Smooth muscle cell (in vitro differentiated cells): ENCODE measurements at regions not wholly inside any gene's neighbourhood (a gene's known extent, or its start where the extent isn't known, plus 50 kb on each side); places are given as distances from the start of the nearest gene placed in this dataset.

Source experiments
- DNase-seq: peaks from one replicate; lab custom pipeline; 2025; ENCODE audit not compliant: unreplicated experiment; lab: John Stamatoyannopoulos, UW
- H2AFZ ChIP-seq: fragments of 200-600 bp; sonication (generic); 2 replicates; pipeline ENCODE4 v1.6.0; 2016; ENCODE audit warnings: antibody characterized with exemption, low read depth, mild to moderate bottlenecking
- H3F3A ChIP-seq: fragments of 200-600 bp; sonication (generic); 2 replicates; pipeline ENCODE4 v1.6.0; 2017; ENCODE audit warnings: antibody characterized with exemption, low read depth
- H3K27ac ChIP-seq: fragments of 200-600 bp; sonication (generic); 2 replicates; pipeline ENCODE4 v1.5.1; 2016; ENCODE audit warnings: low read depth, mild to moderate bottlenecking
- H3K27me3 ChIP-seq: fragments of 200-600 bp; sonication (generic); 2 replicates; pipeline ENCODE4 v1.6.1; 2016; ENCODE audit warnings: low read depth, mild to moderate bottlenecking
- H3K36me3 ChIP-seq: fragments of 200-600 bp; sonication (generic); 2 replicates; pipeline ENCODE4 v1.5.1; 2016; ENCODE audit warnings: low read depth
- H3K4me1 ChIP-seq: fragments of 200-600 bp; sonication (generic); 2 replicates; pipeline ENCODE4 v1.5.1; 2016; ENCODE audit warnings: low read depth
- H3K4me2 ChIP-seq: fragments of 200-600 bp; sonication (generic); 2 replicates; pipeline ENCODE4 v1.6.0; 2016; ENCODE audit warnings: mild to moderate bottlenecking
- H3K4me3 ChIP-seq: fragments of 200-600 bp; sonication (generic); 2 replicates; pipeline ENCODE4 v1.5.1; 2016; ENCODE audit warnings: mild to moderate bottlenecking
- H3K79me2 ChIP-seq: fragments of 200-600 bp; sonication (generic); 2 replicates; pipeline ENCODE4 v1.6.0; 2016; ENCODE audit warnings: low read depth, mild to moderate bottlenecking
- H3K9ac ChIP-seq: fragments of 200-600 bp; sonication (generic); 2 replicates; pipeline ENCODE4 v1.6.0; 2016; ENCODE audit warnings: low read depth
- H3K9me3 ChIP-seq: fragments of 200-600 bp; sonication (generic); replicated peaks from 2 replicates; pipeline ENCODE4 v1.5.1; 2016; ENCODE audit warnings: low read depth
- H4K20me1 ChIP-seq: fragments of 200-600 bp; sonication (generic); 2 replicates; pipeline ENCODE4 v1.6.0; 2016; ENCODE audit warnings: low read depth
- WGBS: methylation state at CpG from one replicate; pipeline ENCODE4 v1.1.7; 2016; ENCODE audit warnings: low lambda C conversion rate; 5-methylcytosine and 5-hydroxymethylcytosine counted together
- TF ChIP-seq, protein P1 (sequence below): fragments of 200-600 bp; sonication (generic); IDR thresholded peaks from 2 replicates; pipeline ENCODE4 v1.5.1; 2017; ENCODE audit warnings: borderline replicate concordance, mild to moderate bottlenecking, antibody characterized with exemption; ENCODE audit not compliant: insufficient read depth, poor library complexity, severe bottlenecking

DNA sequence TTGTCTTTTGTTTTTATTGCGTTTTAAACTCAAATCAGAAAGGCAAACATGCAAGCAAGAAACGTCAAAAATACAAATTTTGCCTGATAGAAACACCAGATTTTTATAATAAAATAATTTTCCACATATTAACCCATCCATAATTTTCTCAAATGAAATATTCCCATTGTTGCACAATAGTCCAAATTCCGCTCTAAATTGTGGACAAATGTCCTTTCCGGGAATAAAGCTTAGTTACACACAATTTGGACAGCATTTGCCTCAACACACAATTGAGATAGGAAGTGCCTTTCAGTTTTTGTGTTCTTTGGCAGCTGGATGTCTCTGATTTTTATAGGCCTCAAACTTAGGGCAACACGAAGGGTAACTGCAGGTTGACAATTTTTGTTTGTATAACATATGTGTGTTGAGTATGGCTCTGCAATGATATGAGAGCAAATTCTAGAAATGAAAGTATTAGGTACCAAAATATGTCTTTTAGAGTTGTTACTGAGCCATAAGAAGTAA is 105.8 kb downstream of the DIO2 start:
- Histone ChIP-seq H3K4me1 (no peaks in the 10 kb centered on the region), H3K36me3 (no peaks in the 10 kb centered on the region), H2AFZ (no peak overlapping the region), H3K9ac (no peak overlapping the region), H3F3A (no peaks in the 10 kb centered on the region), H3K9me3 (no peaks in the 10 kb centered on the region), H3K4me3 (no peak overlapping the region), H3K27me3 (no peaks in the 10 kb centered on the region), H3K4me2 (no peak overlapping the region), H3K79me2 (no peaks in the 10 kb centered on the region), H4K20me1 (no peaks in the 10 kb centered on the region), H3K27ac (no peak overlapping the region)
- no peak for DNase-seq
- 75% methylated on average over 5 of the region's 5 CpGs for WGBS
- TF ChIP-seq, protein P1, sequence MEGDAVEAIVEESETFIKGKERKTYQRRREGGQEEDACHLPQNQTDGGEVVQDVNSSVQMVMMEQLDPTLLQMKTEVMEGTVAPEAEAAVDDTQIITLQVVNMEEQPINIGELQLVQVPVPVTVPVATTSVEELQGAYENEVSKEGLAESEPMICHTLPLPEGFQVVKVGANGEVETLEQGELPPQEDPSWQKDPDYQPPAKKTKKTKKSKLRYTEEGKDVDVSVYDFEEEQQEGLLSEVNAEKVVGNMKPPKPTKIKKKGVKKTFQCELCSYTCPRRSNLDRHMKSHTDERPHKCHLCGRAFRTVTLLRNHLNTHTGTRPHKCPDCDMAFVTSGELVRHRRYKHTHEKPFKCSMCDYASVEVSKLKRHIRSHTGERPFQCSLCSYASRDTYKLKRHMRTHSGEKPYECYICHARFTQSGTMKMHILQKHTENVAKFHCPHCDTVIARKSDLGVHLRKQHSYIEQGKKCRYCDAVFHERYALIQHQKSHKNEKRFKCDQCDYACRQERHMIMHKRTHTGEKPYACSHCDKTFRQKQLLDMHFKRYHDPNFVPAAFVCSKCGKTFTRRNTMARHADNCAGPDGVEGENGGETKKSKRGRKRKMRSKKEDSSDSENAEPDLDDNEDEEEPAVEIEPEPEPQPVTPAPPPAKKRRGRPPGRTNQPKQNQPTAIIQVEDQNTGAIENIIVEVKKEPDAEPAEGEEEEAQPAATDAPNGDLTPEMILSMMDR = no peak

GRCh38 chr14:80101835-80102234 is 109.5 kb downstream of the DIO2 start:
- Histone ChIP-seq H3K27ac (no peak overlapping the region), H3K4me2 (no peak overlapping the region), H3K27me3 (no peaks in the 10 kb centered on the region), H2AFZ (no peak overlapping the region), H3K9me3 (no peaks in the 10 kb centered on the region), H3K4me1 (no peaks in the 10 kb centered on the region), H3F3A (no peaks in the 10 kb centered on the region), H3K79me2 (no peaks in the 10 kb centered on the region), H3K9ac (no peak overlapping the region), H4K20me1 (no peaks in the 10 kb centered on the region), H3K36me3 (no peaks in the 10 kb centered on the region), H3K4me3 (no peak overlapping the region)
- TF ChIP-seq, protein P1 = no peak
- no peak for DNase-seq

DNA sequence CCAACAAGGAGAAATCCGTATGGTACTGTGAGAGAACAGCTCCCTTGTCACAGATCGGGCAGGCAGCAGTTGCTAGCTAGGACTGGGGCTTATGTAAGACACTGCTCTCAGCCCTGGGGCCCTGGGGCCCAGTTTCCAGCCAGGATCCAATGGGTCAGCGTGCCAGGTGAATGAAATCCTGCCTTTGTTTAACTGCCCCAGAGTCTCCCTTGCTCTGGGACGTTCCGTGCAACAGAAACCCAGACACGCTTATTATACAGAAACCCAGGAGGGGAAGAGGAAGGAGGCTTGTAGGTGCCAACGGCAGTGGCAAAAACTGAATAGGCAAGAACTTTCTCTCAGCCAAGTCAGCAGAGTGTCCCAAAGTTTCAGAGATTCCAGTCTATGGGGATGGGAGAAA is 110.6 kb downstream of the DIO2 start:
- H3K4me1 ChIP-seq = no peaks in the 10 kb centered on the region
- WGBS = 87% methylated on average over 7 of the region's 7 CpGs
- H2AFZ ChIP-seq = no peak overlapping the region
- H3K27ac ChIP-seq = no peak overlapping the region
- H3K9me3 ChIP-seq = no peaks in the 10 kb centered on the region
- no peaks in the 10 kb centered on the region for H3K27me3 ChIP-seq
- H3F3A ChIP-seq = no peaks in the 10 kb centered on the region
- H3K9ac ChIP-seq = no peak overlapping the region
- no peaks in the 10 kb centered on the region for H3K79me2 ChIP-seq
- no peak overlapping the region for H3K4me3 ChIP-seq
- TF ChIP-seq, protein P1 = no peak
- H3K36me3 ChIP-seq = no peaks in the 10 kb centered on the region
- no peak for DNase-seq
- H4K20me1 ChIP-seq = no peaks in the 10 kb centered on the region
- H3K4me2 ChIP-seq = no peak overlapping the region

GRCh38 chr14:80095623-80096022 is 115.7 kb downstream of the DIO2 start:
- 66% methylated on average over 4 of the region's 4 CpGs for WGBS
- TF ChIP-seq, protein P1 = no peak
- Histone ChIP-seq H3K4me3 (no peak overlapping the region), H3K36me3 (no peaks in the 10 kb centered on the region), H3K27me3 (no peaks in the 10 kb centered on the region), H3K79me2 (no peaks in the 10 kb centered on the region), H4K20me1 (no peaks in the 10 kb centered on the region), H3K27ac (no peak overlapping the region), H3K4me1 (no peaks in the 10 kb centered on the region), H2AFZ (no peak overlapping the region), H3K9me3 (no peaks in the 10 kb centered on the region), H3F3A (no peaks in the 10 kb centered on the region), H3K9ac (no peak overlapping the region), H3K4me2 (no peak overlapping the region)
- no peak for DNase-seq
